ENCODE measurements at regions not wholly inside any gene's neighbourhood (a gene's known extent, or its start where the extent isn't known, plus 50 kb on each side); places are given as distances from the start of the nearest gene placed in this dataset.
A peak's percentile ranks its signal among the peaks of the same experiment; 100 is the strongest.

DNA sequence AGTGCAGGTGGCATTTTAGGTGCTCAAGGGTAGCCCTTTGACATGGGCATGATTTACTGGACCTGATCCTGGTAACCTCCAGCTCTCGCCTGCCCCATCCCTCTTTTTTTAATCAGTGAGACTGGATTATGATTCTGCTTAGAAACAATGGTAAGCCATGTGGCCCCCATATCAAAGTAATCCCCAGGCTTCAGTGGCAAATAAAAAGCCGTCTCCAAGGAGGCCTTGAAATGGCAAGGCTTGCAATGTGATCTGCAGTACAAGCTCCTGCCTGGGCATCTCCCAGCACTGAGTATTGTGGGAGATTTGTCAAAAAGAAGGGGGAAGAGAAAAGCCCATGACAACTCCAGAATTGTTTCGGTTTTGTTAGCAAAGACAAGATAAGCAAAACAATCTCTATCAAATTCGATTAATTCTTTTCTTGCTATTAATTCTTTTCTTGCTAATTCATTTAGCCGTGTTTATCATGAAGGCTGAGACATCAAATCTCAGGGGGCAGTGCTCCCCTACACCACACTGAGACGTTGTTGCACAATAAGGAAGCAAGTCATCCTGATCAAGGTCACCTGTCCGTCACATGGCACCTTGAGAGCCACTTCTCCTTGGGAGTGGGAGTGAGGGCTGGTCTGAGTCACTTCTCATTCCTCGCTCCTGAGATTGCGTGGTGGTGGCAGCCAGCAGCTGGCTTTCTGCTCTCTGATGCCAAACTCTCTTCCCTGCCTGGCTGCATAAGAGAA lies 312.7 kb upstream of the GATB start:
- TF ChIP-seq, protein P1, sequence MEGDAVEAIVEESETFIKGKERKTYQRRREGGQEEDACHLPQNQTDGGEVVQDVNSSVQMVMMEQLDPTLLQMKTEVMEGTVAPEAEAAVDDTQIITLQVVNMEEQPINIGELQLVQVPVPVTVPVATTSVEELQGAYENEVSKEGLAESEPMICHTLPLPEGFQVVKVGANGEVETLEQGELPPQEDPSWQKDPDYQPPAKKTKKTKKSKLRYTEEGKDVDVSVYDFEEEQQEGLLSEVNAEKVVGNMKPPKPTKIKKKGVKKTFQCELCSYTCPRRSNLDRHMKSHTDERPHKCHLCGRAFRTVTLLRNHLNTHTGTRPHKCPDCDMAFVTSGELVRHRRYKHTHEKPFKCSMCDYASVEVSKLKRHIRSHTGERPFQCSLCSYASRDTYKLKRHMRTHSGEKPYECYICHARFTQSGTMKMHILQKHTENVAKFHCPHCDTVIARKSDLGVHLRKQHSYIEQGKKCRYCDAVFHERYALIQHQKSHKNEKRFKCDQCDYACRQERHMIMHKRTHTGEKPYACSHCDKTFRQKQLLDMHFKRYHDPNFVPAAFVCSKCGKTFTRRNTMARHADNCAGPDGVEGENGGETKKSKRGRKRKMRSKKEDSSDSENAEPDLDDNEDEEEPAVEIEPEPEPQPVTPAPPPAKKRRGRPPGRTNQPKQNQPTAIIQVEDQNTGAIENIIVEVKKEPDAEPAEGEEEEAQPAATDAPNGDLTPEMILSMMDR (IDR thresholded peaks at IDR 0.05; ENCODE audit: insufficient read depth, low read length), result no peak
- H3K4me3 ChIP-seq (ENCODE audit: low read depth, low read length), result no peak overlapping the region
- peak; percentile 20 for DNase-seq (ENCODE audit: low read depth)

DNA sequence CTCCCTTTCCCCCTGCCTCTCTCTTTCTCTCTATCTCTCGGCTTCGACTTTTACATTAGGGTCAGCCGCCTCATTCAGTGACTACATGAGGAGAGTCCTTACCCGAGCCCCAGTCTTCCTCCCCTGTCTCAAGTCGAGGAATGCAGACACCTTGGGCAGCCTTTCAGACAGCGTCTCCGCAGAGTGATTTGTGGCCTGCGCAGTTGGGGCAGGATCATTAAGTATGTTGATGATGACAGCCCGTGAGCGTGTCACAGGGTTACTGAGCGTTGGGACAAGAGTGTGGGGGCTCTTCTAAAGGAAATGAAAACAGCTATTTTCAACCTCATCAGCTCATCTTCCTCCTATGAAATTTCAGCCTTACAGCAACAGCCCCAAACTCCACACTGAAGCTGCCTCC lies 312.1 kb upstream of the GATB start:
- no peak overlapping the region for H3K4me3 ChIP-seq (ENCODE audit: low read depth, low read length)
- DNase-seq (ENCODE audit: low read depth), result no peak
- TF ChIP-seq, protein P1 (IDR thresholded peaks at IDR 0.05; ENCODE audit: insufficient read depth, low read length), result no peak

DNA sequence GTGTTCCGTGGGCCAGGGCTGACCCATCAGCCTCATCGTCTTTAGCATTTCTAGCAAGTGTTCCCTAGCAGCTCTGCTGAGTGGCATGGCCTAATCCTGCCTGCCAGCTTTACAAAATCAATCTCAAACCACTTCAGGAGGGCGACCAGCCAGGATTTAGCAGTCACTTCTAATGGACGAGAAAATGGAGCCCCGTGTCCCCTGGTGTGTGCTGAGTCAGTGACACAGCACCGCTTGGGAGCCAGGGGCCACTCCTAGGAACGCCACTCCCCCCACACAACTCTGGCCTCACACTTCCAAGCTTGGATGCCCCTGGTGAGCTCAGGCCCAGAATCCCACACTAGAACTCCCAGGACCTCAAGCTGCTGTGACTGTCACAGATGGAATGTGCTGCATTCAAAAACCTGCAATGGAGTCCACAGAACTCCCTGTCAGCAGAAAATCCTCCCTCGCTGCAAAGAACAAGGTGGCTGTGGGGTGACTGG lies 311.2 kb upstream of the GATB start:
- TF ChIP-seq, protein P1 (IDR thresholded peaks at IDR 0.05; ENCODE audit: insufficient read depth, low read length), result no peak
- H3K4me3 ChIP-seq (ENCODE audit: low read depth, low read length), result no peak overlapping the region
- DNase-seq (ENCODE audit: low read depth), result no peak

DNA sequence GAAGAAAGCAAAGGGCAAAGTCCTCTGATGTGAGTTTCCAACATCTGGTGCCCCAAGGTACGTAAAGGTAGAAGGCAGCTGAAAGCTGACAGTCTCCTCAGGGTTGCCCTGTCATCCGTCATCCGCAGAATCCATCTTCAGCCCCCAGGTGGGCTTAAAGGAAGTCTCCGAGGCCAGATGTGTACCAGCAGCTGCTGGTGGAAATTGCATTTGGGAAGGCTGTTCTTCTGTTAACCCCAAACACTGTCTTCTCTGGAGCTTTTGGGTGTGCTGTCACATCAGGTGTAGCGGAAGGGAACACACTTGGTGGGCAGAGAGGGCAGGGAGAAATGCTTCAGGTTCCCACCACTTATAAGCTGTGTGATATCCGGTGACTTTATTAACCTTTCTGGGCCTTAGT lies 310.0 kb upstream of the GATB start:
- H3K4me3 ChIP-seq (ENCODE audit: low read depth, low read length), result no peak overlapping the region
- TF ChIP-seq, protein P1 (IDR thresholded peaks at IDR 0.05; ENCODE audit: insufficient read depth, low read length), result no peak
- DNase-seq (ENCODE audit: low read depth), result no peak

DNA sequence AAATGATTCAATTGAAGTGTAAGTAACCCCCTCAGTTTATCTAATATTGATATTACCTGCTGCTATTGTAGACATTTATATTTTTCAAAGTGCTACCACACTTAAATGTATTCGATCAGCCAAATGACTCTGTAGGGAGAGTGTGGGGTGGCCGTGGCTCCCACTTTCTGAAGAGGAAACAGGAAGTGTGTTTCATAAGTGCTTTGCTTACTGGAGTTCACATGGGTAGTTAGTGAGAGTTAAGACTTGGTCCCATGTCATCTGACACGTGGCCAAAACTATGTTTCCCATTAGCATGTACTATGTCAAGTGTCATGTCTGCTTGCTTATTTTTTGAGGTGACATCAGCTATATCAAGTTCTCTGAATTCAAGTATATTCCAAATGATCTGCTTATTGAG lies 308.1 kb upstream of the GATB start:
- no peak for DNase-seq (ENCODE audit: low read depth)
- no peak overlapping the region for H3K4me3 ChIP-seq (ENCODE audit: low read depth, low read length)
- TF ChIP-seq, protein P1 (IDR thresholded peaks at IDR 0.05; ENCODE audit: insufficient read depth, low read length), result no peak

DNA sequence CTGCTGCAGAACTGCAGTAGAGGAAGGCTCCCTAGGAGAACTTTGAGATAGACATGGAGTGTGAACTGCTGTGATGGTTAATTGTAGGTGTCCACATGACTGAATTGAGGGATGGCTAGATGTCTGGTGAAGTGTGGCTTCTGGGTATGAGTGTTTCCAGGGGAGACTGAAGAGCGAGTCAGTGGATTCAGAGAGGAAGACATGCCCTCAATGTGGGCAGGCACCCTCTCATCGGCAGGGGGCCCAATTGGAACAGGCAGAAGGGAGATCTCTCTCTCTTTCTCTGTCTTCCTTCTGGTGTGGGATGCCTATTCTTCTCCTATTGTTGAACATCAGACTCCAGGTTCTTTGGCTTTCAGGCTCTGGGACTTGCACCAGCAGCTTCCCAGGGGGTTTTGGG lies 304.7 kb upstream of the GATB start:
- no peak for DNase-seq (ENCODE audit: low read depth)
- no peak overlapping the region for H3K4me3 ChIP-seq (ENCODE audit: low read depth, low read length)
- TF ChIP-seq, protein P1 (IDR thresholded peaks at IDR 0.05; ENCODE audit: insufficient read depth, low read length), result no peak

DNA sequence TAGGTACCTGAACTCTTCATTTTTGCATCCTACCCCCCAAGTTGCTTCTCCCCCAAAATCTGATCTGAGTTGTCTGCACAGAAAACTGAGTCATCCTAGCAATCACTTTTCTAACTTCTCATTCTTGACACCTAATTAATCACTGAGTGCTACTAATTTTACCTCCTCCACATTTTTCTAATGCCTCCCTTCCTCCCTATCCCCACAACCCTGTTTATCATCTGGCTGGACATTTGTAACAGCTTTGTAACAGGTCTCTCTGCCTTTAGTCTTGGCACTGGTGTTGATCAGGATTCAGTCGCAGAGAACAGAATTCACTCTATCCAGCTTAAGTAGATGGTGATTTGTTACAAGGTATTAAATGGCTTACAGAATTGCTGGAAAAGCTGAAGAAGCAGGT lies 303.9 kb upstream of the GATB start:
- DNase-seq (ENCODE audit: low read depth), result no peak
- TF ChIP-seq, protein P1 (IDR thresholded peaks at IDR 0.05; ENCODE audit: insufficient read depth, low read length), result no peak
- H3K4me3 ChIP-seq (ENCODE audit: low read depth, low read length), result no peak overlapping the region
